ENCODE measurements at regions not wholly inside any gene's neighbourhood (a gene's known extent, or its start where the extent isn't known, plus 50 kb on each side); places are given as distances from the start of the nearest gene placed in this dataset.

DNA sequence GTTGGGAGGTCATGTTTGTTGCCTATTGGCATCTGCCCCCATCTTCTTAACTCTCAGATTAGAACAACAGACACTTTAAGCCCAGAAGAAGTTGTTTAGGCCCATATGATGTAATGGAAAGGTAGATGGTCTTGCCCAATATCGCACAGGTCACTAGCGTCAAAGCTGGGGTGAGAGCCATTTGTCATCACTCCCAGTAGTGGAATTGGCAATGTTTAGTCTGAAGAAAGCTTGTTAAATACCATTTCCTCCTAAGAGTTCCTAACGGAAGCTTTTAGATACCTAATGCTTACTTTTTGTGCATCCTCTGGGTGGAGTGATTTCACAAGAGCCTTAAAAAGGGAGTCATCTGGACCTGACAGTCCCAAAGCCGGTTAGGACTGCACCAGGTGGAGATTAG lies 125.4 kb downstream of the DACT1 start:
- TF ChIP-seq CTCF (IDR thresholded peaks at IDR 0.05; ENCODE audit: borderline replicate concordance, extremely low read depth, low read length, poor library complexity, severe bottlenecking) (no peak), EZH2 (IDR thresholded peaks at IDR 0.05; ENCODE audit: borderline replicate concordance, low read depth, low read length, severe bottlenecking) (no peak)

Data from DND-41 (cell line).